NT2/D1 (cell line): ENCODE measurements at regions not wholly inside any gene's neighbourhood (a gene's known extent, or its start where the extent isn't known, plus 50 kb on each side); places are given as distances from the start of the nearest gene placed in this dataset.

Experiments used
- SUZ12 ChIP-seq: IDR thresholded peaks from 2 replicates; pipeline ENCODE4 v1.6.1; 2011; ENCODE audit not compliant: insufficient read length, insufficient read depth; ENCODE audit errors: extremely low read depth
- YY1 ChIP-seq: IDR thresholded peaks from 2 replicates; pipeline ENCODE4 v1.6.1; 2011; ENCODE audit not compliant: insufficient read length, insufficient read depth
- ZNF274 ChIP-seq: IDR thresholded peaks from 2 replicates; pipeline ENCODE4 v1.6.1; 2011; ENCODE audit warnings: mild to moderate bottlenecking, low read depth, low read length

DNA sequence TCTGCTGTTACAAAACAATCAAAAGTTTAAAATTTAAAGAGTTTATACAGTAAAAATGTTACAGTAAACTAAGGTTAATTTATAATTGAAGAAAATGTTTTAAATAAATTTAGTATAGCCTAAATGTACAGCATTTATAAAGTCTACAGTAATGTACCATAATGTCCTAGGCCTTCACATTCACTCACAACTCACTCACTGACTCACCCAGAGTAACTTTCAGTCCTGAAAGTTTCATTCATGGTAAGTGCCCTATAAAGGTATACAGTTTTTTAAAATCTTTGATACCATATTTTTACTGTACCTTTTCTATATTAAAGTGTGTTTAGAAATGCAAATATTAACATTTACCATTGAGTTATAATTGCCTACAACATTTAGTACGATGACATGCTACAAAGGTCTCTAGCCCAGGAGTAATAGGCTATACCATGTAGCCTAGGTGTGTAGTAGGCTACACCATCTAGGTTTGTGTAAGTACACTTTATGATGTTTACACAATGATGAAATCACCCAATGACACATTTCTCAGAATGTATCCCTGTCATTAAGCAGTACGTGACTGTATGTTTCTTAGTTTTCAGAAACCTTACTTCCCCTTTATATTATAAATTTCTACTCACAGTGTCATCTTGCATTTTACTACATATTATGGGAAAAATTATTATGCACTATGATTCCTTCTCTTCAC is 320.8 kb downstream of the ADAM29 start:
- no peak for TF ChIP-seq SUZ12
- no peak for TF ChIP-seq YY1
- TF ChIP-seq ZNF274, result no peak
